HG03108 (cell line): ENCODE measurements at regions not wholly inside any gene's neighbourhood (a gene's known extent, or its start where the extent isn't known, plus 50 kb on each side); places are given as distances from the start of the nearest gene placed in this dataset.
"Not testable (repeated sequence)": the region's sequence is repeated elsewhere in the genome, so short reads cannot be mapped to it uniquely, and the experiment has no call there.

Experiments used
- ATAC-seq: cut with Tn5 transposase; IDR thresholded peaks from one replicate; pipeline ENCODE4 v1.9.1; 2021; ENCODE audit warnings: moderate library complexity; ENCODE audit not compliant: unreplicated experiment

GRCh38 chr10:44724415-44725174 is 186.5 kb upstream of the TMEM72 start:
- no peak for ATAC-seq

DNA sequence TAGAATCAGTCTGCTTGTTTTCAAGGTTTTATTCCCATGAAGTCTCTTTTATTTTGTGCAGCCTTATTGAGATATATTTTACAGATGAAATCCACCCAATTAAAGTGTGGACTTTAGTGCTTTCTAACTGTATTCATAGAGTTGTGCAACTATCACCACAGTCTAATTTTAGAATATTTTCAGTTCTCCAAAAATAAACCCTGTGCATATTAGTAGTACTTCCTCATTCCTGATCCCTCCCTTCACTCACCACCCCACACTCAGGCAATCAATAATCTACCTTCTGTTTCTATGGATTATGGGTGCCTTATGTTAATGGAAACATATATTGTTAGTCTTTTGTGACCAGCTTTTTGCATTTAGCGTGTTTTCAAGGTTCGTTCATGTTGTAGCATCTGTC is 185.7 kb upstream of the TMEM72 start:
- ATAC-seq, result peak; percentile 67

DNA sequence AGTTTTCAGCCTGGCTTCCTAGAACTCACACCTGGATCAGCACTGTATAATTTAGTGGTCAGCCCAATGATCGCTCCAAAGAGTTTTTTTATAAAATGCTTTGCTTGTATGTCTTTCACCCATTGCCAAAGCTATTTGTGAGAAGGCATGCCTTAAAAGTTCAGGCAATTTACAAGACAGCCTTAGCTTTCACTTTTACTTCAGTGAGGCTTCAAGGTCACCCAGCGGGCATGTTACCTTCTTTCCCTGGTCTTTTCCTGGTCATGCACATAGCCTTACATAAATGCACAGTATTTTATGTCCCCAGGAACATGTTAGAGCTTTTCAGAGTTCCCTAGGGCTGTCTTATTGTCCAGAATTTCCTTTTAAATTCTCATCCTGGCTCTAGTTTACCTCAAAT is 179.9 kb upstream of the TMEM72 start:
- no peak for ATAC-seq

DNA sequence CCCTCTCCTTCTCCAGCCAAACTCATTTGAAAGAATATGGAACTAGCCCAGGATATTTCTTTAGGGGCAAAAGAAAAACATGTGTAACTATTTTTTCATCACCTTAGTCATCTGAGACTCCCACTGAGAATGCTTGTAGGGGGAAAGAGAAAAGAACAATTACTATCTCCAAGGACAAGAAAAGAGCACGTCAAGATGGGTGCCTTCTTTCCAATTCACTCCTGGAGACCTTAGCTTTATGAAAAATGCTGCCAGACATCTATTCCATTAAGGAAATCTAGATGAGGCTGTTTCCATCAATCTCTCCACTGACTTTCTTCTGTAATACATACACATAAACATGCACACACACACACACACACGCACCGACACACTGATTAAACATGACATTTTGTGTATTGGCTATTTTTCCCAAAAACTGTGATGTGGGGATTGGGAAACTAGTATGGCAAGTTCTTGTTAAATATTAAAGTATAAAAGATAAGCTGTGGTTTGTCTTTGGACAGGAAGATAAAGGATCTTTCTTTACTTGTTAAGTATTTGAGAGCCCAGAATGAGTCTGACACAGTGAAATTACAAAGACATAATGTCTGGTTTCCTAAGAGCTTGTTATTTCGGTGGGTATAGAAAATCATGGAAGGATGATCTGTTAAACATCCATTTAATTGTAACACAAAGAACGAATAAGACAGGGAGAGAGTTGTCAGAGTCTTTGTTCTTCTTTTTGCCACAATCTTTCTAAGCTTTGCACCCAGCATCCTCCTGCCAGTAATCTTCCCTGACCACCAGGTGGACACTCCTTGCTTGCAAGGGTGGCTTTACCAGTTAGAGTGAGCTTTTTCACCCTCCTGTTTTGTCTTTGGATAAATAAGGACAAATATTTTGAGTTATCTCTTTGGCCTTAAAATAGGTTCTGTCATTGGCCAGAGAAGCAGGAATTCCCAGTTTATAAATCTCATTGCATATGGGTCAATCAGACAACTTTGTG is 177.3 kb upstream of the TMEM72 start:
- no peak for ATAC-seq

DNA sequence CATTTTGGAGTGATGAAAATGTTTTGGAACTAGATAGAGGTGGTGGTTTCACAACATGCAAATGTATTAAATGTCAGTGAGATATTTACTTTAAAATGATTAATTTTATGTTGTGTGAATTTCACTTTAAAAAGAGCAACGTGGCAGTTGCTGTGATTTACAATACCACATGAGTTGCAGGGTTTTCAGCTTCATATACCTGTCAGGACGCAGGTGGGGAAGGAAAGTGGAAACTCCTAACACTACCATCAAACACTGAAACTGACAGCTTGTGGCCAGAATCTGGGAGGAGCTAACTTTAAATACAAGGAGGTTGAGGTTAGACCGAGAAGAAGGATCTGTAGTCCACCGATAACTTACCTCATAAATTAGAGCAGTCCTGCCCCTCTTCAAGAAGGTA is 168.9 kb upstream of the TMEM72 start:
- ATAC-seq, result no peak

- no peak for ATAC-seq
Measured at GRCh38 chr10:44743535-44743934, 167.6 kb upstream of the TMEM72 start.

GRCh38 chr10:44745920-44746319 is 165.2 kb upstream of the TMEM72 start:
- ATAC-seq, result no peak

DNA sequence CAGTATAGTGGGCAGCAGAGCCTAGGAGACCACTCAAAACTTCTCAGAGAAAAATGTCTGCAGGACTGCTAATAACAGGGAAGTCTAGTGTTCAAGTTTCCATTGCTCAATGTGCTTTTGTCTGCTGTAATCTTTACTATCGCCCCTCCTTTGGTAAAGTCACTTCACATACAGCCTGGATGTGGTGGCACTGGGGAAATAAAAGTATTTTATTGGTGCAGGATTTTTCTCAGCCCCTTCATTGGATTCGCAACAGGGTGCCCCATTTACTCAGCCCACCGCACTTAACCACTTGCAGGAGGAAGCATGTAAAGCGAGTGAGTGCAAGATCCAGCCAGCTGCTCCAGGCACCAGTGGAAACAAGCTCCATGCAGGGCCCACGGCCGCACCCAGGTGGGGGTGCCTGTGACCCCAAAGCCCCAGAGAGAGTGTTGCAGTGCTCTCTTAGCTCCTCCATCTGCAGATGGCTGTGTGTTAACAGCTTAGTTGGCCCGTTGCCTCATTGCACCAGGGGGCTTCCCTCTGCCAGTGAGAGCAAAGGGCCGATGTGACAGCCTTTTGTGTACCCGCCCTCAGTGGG is 163.5 kb upstream of the TMEM72 start:
- ATAC-seq, result no peak

DNA sequence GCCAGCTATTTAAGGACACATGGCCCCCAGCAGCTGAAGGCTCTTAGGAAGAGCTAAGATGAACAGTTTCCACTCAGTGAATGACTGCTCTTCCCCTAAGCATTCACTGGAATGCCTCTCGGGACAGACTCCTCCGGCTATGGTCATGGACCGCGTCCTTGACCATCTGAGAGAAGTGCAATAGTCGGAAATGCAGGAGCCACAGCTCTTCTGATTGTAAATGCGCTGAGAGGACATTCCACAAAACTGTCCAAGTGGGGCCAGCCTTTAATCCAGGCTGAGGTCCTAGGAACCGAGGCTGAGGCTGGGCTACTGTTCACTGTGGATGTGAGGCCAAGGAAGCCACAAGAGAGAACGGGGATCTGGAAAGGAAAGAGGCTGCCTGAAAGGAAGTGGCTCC is 162.0 kb upstream of the TMEM72 start:
- no peak for ATAC-seq

- ATAC-seq, result no peak
Measured at GRCh38 chr10:44752451-44753441, 158.4 kb upstream of the TMEM72 start.

- ATAC-seq, result not testable (repeated sequence)
Measured at GRCh38 chr10:44754355-44754754, 156.8 kb upstream of the TMEM72 start.

DNA sequence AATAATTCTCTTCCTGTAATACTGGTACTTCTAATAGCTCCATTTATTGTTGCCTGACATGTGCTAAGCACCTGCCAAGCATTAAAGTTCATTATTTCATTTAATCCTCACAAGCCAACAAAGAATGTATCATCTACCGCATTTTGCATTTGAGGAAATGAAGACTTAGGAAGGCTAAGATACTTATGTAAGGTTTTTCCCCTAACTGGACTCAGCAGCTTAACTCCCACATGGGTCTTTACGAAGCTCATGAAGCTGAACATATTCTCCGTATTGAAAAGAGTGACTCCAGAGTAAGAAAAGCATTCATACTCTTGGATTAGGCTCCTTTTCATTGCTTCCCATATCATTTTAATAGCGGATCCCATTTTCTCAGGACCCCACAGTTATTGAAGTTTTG is 155.7 kb upstream of the TMEM72 start:
- ATAC-seq, result no peak

- no peak for ATAC-seq
Measured at GRCh38 chr10:44756216-44756615, 154.9 kb upstream of the TMEM72 start.

- ATAC-seq, result no peak
Measured at GRCh38 chr10:44757551-44758205, 153.5 kb upstream of the TMEM72 start.

DNA sequence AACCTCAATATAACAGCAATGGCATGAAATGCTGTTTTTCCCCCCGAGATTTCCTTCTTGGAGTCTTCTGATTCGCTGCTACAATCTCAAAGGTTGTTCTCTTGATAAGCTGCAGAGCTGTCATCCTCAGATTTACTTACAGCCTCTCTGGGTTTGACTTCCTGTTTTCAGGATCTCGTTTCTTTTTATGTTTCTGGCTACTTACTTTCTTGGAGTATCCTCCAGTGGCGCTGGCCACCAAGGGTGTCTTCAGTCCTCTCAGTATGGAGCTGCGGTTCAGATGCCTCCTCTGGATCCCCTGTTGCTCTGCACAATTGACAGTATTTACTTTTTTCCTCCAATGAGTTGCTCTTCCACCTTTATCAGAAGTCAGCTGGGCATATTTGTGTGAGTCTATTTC is 152.0 kb upstream of the TMEM72 start:
- ATAC-seq, result no peak

- no peak for ATAC-seq
Measured at GRCh38 chr10:44760513-44760912, 150.6 kb upstream of the TMEM72 start.

DNA sequence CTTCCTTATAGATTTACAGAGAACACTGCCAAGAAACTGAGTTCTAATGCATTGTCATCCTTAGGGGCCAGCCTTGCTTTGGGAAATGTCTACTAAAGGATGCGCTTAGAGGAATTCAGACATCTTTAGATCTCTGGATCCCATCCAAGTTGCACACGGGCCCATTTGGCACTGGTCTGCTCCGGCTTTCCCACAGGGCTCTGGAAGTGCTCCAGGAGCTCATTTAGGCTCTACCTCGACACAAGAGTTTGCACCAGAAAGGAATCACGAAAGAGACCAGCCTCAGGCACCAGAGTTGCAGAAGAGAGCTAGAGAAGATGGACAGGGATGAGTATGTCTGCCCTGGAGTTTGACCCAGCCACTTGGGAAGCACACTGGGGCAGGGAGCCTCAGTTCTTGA is 150.1 kb upstream of the TMEM72 start:
- no peak for ATAC-seq

DNA sequence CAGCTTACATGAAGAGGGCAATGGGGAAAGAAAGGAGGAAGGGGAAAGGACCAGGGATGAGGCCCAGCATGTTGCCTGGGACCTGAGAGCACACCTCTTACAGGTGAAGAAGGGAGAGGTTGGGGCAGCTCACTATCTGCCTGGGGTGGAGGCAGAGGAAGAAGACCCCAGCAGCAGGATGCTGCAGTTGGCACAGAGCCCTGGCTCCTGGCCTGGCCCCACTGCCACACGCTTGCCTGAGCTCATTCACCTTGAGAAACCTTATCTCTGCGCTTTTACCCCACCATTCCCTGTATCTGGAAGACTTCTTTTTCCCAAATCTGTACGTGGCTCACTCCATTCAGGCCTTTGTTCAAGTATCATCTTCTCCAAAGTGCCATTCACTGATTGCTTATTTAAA is 147.8 kb upstream of the TMEM72 start:
- no peak for ATAC-seq

- no peak for ATAC-seq
Measured at GRCh38 chr10:44765299-44765698, 145.8 kb upstream of the TMEM72 start.

- no peak for ATAC-seq
Measured at GRCh38 chr10:44766631-44767030, 144.5 kb upstream of the TMEM72 start.
